ENCODE measurements at regions not wholly inside any gene's neighbourhood (a gene's known extent, or its start where the extent isn't known, plus 50 kb on each side); places are given as distances from the start of the nearest gene placed in this dataset.

- Mint-ChIP-seq H3K4me1 (peaks cover 31% of the 10 kb centered on the region), H3K27ac (no peak overlapping the region), H3K9me3 (no peaks in the 10 kb centered on the region), H3K36me3 (peaks cover 19% of the 10 kb centered on the region), H3K4me3 (no peak overlapping the region), H3K27me3 (no peaks in the 10 kb centered on the region)
Observed at GRCh38 chr15:52626671-52627369, 52.4 kb downstream of the ATOSA start.

DNA sequence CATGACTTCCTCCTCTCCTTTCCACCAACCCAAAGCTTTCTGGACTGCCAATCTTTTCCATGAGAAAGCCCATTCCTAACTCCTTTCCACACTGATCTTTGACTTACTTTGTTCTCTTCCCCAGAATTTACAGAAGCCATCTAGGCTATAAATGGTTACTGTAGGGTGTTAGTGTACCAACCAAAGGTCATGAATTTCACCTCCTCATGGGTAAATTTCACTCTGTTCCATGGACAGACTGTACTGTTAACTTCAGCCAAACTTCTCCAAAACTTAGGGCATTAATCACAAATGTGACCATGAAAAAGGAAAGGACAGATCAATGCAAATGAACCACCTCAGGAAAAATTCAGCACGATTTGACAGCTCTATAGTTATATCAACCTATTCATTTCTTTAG lies 54.9 kb downstream of the ATOSA start:
- no peaks in the 10 kb centered on the region for H3K9me3 Mint-ChIP-seq
- peak overlapping the region; percentile 69 for H3K27ac Mint-ChIP-seq
- no peaks in the 10 kb centered on the region for H3K27me3 Mint-ChIP-seq
- no peak overlapping the region for H3K4me3 Mint-ChIP-seq
- peaks cover 22% of the 10 kb centered on the region for H3K4me1 Mint-ChIP-seq
- peaks cover 19% of the 10 kb centered on the region for H3K36me3 Mint-ChIP-seq

DNA sequence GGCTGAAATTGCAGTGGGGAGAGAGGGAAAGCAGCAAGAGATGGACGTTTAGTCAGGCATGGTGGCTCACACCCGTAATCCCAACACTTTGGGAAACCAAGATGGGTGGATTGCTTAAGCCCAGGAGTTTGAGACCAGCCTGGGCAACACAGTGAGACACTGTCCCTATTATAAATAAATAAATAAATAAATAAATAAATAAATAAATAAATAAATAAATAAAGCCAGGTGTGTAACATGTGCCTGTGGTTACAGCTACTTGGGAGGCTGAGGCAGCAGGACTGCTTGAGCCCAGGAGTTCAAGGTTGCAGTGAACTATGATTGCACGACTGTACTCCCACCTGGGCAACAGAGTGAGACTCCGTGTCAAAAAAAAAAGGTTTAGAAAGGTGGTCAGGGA lies 54.0 kb upstream of the ARPP19 start:
- peaks cover 18% of the 10 kb centered on the region for H3K4me1 Mint-ChIP-seq
- no peak overlapping the region for H3K4me3 Mint-ChIP-seq
- peak overlapping the region; percentile 57 for H3K27ac Mint-ChIP-seq
- H3K27me3 Mint-ChIP-seq: no peaks in the 10 kb centered on the region
- no peaks in the 10 kb centered on the region for H3K9me3 Mint-ChIP-seq
- H3K36me3 Mint-ChIP-seq: peaks cover 21% of the 10 kb centered on the region

GRCh38 chr15:52620496-52620895 lies 51.7 kb upstream of the ARPP19 start:
- Mint-ChIP-seq H3K4me1 (peaks cover 12% of the 10 kb centered on the region), H3K4me3 (no peak overlapping the region), H3K9me3 (no peaks in the 10 kb centered on the region), H3K27ac (no peak overlapping the region), H3K36me3 (peaks cover 16% of the 10 kb centered on the region), H3K27me3 (no peaks in the 10 kb centered on the region)
